Stomach smooth muscle (tissue), 2 donors: ENCODE measurements at regions not wholly inside any gene's neighbourhood (a gene's known extent, or its start where the extent isn't known, plus 50 kb on each side); places are given as distances from the start of the nearest gene placed in this dataset.

ENCODE experiments used
- H3K27ac ChIP-seq: one replicate; pipeline ENCODE4 v1.7.0; 2013; ENCODE audit warnings: mild to moderate bottlenecking, low read length, inconsistent platforms
- H3K27me3 ChIP-seq, 2 donors: one replicate each; pipeline ENCODE4 v1.7.0; 2013; ENCODE audit warnings: low read length in 2 of 2; ENCODE audit not compliant: insufficient read depth in 2 of 2, control insufficient read depth in 1 of 2
- H3K36me3 ChIP-seq, 2 donors: one replicate each; pipeline ENCODE4 v1.7.0; 2013; ENCODE audit warnings: low read length in 2 of 2; ENCODE audit not compliant: control insufficient read depth in 2 of 2, insufficient read depth in 2 of 2
- H3K4me1 ChIP-seq: one replicate; pipeline ENCODE4 v1.7.0; 2013; ENCODE audit warnings: low read length; ENCODE audit not compliant: control insufficient read depth, insufficient read depth
- H3K4me3 ChIP-seq, 2 donors: one replicate each; pipeline ENCODE4 v1.7.0; 2013; ENCODE audit warnings: low read length in 2 of 2
- H3K9ac ChIP-seq, 2 donors: one replicate each; pipeline ENCODE4 v1.7.0; 2013; ENCODE audit warnings: low read length in 2 of 2, mild to moderate bottlenecking in 1 of 2
- H3K9me3 ChIP-seq, 2 donors: one replicate each; pipeline ENCODE4 v1.7.0; 2013; ENCODE audit warnings: low read length in 2 of 2; ENCODE audit not compliant: control insufficient read depth in 2 of 2
- donor health status: healthy.
- donor health status: Pancreatic carcinoma.

DNA sequence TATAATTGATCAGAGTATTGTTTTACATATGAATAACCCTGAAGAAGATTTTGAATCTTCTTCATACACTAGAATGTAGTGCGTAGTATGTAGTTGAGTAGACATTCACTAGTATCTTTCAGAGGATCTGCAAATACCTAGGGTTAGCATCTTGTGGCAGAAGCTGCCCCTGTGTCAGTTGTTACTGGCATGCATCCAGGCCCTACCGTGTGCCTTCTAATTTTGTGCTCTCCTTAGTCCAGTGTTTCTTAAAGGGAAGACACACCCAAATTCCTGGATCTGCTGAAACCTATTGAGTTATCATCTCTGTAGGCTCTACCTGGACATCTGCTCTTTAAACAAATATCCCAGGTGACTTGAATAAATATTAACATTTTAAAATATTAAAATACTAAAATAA lies 99.7 kb upstream of the SERTAD2 start:
- H3K36me3 ChIP-seq = no peaks in the 10 kb centered on the region
- H3K27ac ChIP-seq = no peak overlapping the region
- H3K4me1 ChIP-seq = peaks cover 3% of the 10 kb centered on the region
- H3K9me3 ChIP-seq = peaks cover 0 to 2% of the 10 kb centered on the region in 2 donors
- H3K9ac ChIP-seq = no peak overlapping the region
- H3K27me3 ChIP-seq = no peaks in the 10 kb centered on the region
- no peak overlapping the region for H3K4me3 ChIP-seq

DNA sequence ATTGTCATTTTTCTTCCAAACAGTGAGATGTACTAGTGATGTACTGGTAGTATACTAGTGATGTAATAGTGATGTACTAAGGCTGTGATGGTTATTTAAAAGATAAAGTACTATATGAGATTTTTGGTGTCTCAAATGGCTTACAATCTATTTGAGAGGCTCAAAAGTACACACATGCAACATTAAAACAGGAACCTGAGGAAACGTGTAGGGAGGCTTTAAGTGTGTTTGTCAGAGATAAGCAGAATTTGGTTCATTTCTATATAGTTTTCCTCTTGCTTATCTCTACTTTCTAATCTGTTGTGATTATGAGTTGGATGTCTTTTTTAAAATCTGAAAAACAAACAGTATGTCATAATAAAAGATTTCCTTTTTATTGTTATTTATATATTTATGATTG lies 100.9 kb upstream of the SERTAD2 start:
- H3K4me1 ChIP-seq = peaks cover 3% of the 10 kb centered on the region
- H3K27ac ChIP-seq = no peak overlapping the region
- peaks cover 0 to 2% of the 10 kb centered on the region in 2 donors for H3K9me3 ChIP-seq
- no peaks in the 10 kb centered on the region for H3K27me3 ChIP-seq
- no peak overlapping the region for H3K4me3 ChIP-seq
- no peak overlapping the region for H3K9ac ChIP-seq
- H3K36me3 ChIP-seq = no peaks in the 10 kb centered on the region

DNA sequence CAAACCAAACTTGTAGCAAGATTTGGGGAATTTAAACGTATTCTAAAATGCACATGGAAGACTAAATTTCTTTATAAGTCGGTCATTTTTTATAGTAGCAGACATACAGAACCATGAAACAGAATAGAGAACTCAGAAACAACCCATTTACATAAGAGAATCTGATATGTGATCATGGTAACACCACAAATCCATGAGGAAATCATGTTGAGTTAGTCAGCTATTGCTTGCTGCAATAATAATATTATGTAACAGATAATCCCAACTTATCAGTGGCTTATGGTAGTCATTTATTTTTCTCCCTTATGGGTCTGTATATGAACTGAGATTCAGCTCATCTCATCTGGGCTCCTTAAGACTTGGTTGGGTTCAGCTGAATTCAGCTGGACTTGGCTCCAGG lies 103.4 kb upstream of the SERTAD2 start:
- Histone ChIP-seq H3K27me3 (no peaks in the 10 kb centered on the region), H3K9ac (no peak overlapping the region)

DNA sequence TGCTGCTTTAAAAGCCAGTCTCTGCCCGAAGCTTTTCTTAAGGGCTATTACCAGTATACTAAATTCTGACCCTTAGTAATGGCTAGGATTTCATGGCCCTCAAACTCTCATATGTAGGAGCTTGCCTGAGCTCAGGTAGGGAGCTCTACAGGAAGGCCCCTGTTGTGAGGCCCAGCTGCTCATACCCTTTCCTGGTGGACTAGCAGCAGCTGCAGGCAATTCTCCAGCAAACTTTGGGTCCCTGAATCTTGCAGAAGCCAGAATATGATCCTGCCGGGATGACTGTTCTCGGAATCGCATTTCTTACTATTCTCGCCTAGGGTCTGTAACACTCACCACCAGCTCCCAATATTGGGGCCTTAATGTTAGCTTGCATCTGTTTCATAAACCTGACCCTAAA lies 106.4 kb upstream of the SERTAD2 start:
- no peak overlapping the region for H3K27ac ChIP-seq
- H3K4me3 ChIP-seq = no peak overlapping the region
- no peaks in the 10 kb centered on the region for H3K36me3 ChIP-seq
- no peaks in the 10 kb centered on the region for H3K27me3 ChIP-seq
- peaks cover 0 to 2% of the 10 kb centered on the region in 2 donors for H3K9me3 ChIP-seq
- H3K4me1 ChIP-seq = no peaks in the 10 kb centered on the region
- H3K9ac ChIP-seq = no peak overlapping the region

More for the DNA sequence above, 103.4 kb upstream of the SERTAD2 start:
- H3K36me3 ChIP-seq = no peaks in the 10 kb centered on the region
- no peak overlapping the region for H3K27ac ChIP-seq
- no peak overlapping the region for H3K4me3 ChIP-seq
- H3K9me3 ChIP-seq = peaks cover 0 to 2% of the 10 kb centered on the region in 2 donors
- peaks cover under 1% of the 10 kb centered on the region for H3K4me1 ChIP-seq

DNA sequence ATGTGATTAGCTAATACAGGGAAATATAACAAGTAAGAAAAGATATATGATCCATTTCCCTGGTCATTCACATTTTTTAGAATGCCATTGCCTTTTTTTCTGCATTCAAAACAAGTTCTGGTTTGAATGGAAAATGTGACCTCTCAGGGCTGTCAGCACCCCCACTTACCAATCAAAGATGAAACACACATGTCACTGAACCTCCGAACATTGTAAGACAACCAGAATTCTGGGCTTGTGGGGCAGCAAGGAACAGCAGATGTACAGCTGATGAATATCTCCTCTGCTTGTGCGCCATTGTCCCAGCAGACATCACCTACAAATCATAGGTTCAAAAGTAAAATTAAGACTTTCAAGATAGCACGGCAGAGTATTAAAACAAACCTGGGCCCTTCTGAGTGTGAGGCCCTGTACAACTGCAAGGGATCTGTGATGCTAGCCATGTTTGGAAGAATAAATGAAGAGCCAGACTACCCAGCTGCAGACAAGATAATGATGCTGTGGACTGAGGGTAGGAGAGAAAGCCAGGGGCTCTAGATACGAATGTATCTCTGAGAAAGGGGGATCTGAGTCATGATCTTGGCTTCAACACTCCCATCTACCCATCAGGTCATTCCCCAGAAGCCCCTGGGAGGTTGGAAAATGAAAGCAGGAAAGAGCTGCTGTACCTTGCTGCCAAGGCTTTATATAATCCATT lies 108.7 kb upstream of the SERTAD2 start:
- Histone ChIP-seq H3K27ac (no peak overlapping the region), H3K9ac (no peak overlapping the region), H3K27me3 (no peaks in the 10 kb centered on the region)

DNA sequence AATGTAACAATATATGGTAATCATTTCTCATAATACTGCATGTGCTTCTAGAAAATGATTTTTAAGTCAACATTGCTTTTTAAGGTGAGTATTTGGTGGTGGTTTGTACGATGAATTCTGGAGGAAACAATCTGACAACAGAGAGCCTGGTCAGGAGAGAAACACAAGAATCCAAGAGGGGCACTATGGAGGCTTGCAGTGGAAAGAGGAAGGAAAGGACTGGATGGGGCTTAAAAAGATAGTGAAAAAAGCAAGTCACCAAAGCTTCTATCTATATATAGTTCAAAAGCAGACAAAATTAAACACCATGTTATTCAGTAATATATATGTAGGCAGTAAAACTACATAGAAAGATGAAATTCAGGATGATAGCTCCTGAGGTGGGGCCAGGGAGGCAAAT lies 109.4 kb upstream of the SERTAD2 start:
- no peak overlapping the region for H3K9ac ChIP-seq
- H3K27ac ChIP-seq = no peak overlapping the region
- H3K4me3 ChIP-seq = no peak overlapping the region
- H3K36me3 ChIP-seq = no peaks in the 10 kb centered on the region
- H3K4me1 ChIP-seq = peaks cover under 1% of the 10 kb centered on the region
- no peaks in the 10 kb centered on the region for H3K27me3 ChIP-seq
- H3K9me3 ChIP-seq = no peaks in the 10 kb centered on the region

More for the DNA sequence above, 108.7 kb upstream of the SERTAD2 start:
- H3K4me1 ChIP-seq = no peaks in the 10 kb centered on the region
- no peak overlapping the region for H3K4me3 ChIP-seq
- H3K36me3 ChIP-seq = no peaks in the 10 kb centered on the region
- no peaks in the 10 kb centered on the region for H3K9me3 ChIP-seq

DNA sequence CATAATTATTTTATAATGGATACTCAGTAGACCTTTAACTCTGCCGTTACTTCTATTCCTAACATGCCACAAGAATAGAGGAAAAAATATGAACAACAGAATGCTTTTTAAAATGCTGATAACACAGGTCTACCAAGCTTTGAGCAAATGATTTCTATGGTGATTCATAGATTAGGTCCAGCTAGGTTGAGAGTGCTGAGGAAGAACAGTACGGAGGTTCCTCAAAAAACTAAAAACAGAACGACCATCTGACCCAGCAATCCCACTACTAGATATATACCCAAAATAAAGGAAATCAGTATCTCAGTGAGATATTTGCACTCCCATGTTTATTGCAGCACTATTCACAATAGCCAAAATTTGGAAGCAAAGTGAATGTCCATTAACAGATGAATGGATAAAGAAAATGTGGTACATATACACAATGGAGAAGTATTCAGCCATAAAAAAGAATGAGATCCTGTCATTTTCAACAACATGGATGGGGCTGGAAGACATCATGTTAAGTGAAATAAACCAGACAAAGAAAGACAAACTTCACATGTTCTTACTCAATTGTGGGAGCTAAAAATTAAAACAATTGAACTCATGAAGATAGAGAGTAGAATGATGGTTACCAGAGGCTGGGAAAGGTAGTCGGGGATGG lies 111.6 kb upstream of the SERTAD2 start:
- Histone ChIP-seq H3K9ac (no peak overlapping the region), H3K36me3 (no peaks in the 10 kb centered on the region), H3K4me1 (peaks cover 6% of the 10 kb centered on the region), H3K27me3 (no peaks in the 10 kb centered on the region), H3K4me3 (no peak overlapping the region), H3K9me3 (no peaks in the 10 kb centered on the region), H3K27ac (no peak overlapping the region)

DNA sequence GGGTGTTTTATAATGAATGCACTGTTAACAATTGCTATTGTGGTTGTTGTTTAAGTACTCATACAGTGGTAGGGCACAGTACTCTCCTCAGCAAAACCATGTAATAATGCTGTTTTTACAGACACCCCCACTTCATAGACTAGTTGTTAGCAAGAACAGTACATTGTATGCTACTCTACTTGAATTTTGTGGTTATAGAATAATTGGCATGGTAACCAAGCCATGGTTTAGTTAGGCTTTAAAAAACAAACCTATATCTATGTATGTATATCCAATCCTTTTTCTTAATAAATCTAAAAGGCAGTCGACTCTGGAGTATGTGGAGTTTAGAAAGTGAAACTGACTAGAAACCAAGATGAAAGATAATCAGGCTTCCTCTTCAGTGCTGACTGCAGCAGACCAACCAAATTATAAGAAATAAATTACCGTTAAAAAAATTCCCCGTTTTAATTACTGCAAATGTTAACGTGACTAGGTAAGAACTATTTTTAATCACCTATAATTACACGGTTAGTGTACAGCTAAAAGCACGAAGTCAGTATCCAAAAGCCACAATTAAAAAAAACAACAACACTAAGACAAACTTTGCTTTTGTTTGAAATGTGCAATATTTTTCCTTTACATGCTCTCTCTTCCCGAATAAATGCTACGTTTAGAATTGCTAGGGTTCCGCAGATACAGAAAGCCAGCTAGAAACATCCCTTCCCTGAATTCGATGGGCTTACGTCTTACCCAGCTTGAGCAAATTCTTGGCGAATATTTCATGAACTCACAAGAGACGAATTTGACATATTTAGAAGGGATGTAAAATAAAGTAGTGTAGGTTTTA lies 113.3 kb upstream of the SERTAD2 start:
- peak overlapping the region; percentile 83 for H3K4me3 ChIP-seq
- no peaks in the 10 kb centered on the region for H3K9me3 ChIP-seq
- H3K4me1 ChIP-seq = peaks cover 17% of the 10 kb centered on the region
- H3K36me3 ChIP-seq = no peaks in the 10 kb centered on the region
- H3K27ac ChIP-seq = peak overlapping the region; percentile 95
- peak overlapping the region; percentile 67 to 90 for H3K9ac ChIP-seq
- no peaks in the 10 kb centered on the region for H3K27me3 ChIP-seq

DNA sequence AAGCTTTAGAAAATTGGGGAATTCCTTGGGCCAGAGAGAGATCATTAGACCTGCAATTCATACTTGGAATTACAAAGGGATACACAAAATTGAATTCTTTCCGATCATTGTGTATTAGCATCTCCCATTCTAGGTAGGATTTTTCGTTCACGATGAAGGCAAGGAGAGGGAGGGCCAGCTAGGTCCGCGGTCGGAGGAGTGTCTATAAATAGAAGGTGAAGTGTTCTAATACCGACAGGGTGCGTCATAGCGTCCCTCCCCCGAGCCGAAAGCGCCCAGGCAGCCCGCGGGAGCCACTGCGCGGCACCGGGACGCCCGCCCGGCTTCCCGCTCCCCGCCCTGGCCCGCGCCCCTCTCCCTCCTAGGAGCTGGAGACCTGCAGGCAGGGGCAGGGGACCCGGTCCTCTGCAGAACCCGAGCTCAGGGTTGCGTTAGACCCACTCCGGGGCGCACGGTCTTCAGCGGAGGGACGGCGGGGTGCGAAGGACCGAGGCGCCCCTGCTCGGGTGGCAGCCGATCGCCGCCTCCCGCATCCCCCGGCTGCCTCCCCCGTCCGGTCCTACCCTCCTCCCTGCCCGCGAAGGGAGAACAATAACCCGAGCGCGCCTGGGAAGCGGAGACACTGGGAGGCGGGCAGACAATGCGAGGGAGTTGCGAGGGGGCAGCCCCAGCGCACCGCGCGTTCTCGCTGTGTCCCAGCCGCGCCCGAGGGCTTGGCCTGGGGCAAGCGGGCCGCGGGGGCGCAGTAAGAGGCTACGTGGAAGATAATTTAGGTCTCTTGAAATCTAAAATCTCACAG lies 114.2 kb upstream of the SERTAD2 start:
- peak overlapping the region; percentile 83 for H3K4me3 ChIP-seq
- H3K36me3 ChIP-seq = no peaks in the 10 kb centered on the region
- peaks cover 17% of the 10 kb centered on the region for H3K4me1 ChIP-seq

DNA sequence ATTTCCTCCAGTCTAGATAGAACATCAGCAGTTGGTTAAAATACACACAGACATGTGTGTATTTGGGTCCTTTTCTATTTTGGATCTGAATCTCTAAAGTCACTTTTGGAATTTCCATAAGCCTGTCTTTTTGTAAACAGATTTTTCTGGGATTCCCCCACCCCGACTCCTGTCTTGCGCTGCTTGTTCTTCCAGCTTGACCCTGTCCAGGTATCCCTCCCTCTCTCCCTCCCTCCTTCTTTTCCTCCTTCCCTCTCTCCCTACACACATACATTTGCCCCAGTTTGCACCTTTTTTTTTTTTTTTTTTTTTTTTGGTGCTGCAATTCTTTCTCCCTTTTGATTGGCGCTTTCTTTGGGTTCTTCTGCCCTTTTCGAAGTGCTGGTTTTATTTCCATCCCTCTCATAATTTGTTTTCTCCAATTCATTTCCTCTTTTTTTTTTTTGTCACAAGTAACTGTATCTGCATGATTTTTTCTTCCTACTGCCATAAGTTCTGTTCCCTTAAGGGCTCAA lies 114.8 kb upstream of the SERTAD2 start:
- Histone ChIP-seq H3K4me3 (peak overlapping the region; percentile 83), H3K9me3 (no peaks in the 10 kb centered on the region), H3K27ac (peak overlapping the region; percentile 95), H3K9ac (peak overlapping the region; percentile 67 to 90), H3K27me3 (no peaks in the 10 kb centered on the region), H3K36me3 (no peaks in the 10 kb centered on the region), H3K4me1 (peaks cover 17% of the 10 kb centered on the region)

More for the DNA sequence above, 114.2 kb upstream of the SERTAD2 start:
- peak overlapping the region; percentile 95 for H3K27ac ChIP-seq
- H3K9me3 ChIP-seq = no peaks in the 10 kb centered on the region
- no peaks in the 10 kb centered on the region for H3K27me3 ChIP-seq
- peak overlapping the region; percentile 67 to 90 for H3K9ac ChIP-seq
